ENCODE measurements at regions not wholly inside any gene's neighbourhood (a gene's known extent, or its start where the extent isn't known, plus 50 kb on each side); places are given as distances from the start of the nearest gene placed in this dataset.

- intact Hi-C loops (cut with DNase I), result no loop called here
- DNase-seq (ENCODE audit: low spot score), result no peak
Measured at GRCh38 chr12:115860619-115861018, 416.9 kb downstream of the MED13L start.

- intact Hi-C loops (cut with DNase I), result no loop called here
- no peak for DNase-seq (ENCODE audit: low spot score)
Measured at GRCh38 chr12:115859231-115859630, 418.3 kb downstream of the MED13L start.

GRCh38 chr12:115857923-115858322 is 419.6 kb downstream of the MED13L start:
- no peak for DNase-seq (ENCODE audit: low spot score)

GRCh38 chr12:115857160-115857920 is 420.2 kb downstream of the MED13L start:
- no peak for DNase-seq (ENCODE audit: low spot score)
- intact Hi-C loops (cut with DNase I), result no loop called here

More at GRCh38 chr12:115857923-115858322, 419.6 kb downstream of the MED13L start:
- intact Hi-C loops (cut with DNase I), result no loop called here

GRCh38 chr12:115852054-115852453 is 425.4 kb downstream of the MED13L start:
- intact Hi-C loops (cut with DNase I), result no loop called here
- DNase-seq (ENCODE audit: low spot score), result no peak

GRCh38 chr12:115850957-115851356 is 426.5 kb downstream of the MED13L start:
- intact Hi-C loops (cut with DNase I), result no loop called here
- DNase-seq (ENCODE audit: low spot score), result no peak

- intact Hi-C loops (cut with DNase I), result no loop called here
- DNase-seq (ENCODE audit: low spot score), result no peak
Measured at GRCh38 chr12:115849262-115849943, 428.1 kb downstream of the MED13L start.

- no peak for DNase-seq (ENCODE audit: low spot score)
- intact Hi-C loops (cut with DNase I), result no loop called here
Measured at GRCh38 chr12:115847398-115847797, 430.1 kb downstream of the MED13L start.

- intact Hi-C loops (cut with DNase I), result no loop called here
- DNase-seq (ENCODE audit: low spot score), result no peak
Measured at GRCh38 chr12:115846516-115846915, 431.0 kb downstream of the MED13L start.

GRCh38 chr12:115840159-115840558 is 437.3 kb downstream of the MED13L start:
- intact Hi-C loops (cut with DNase I), result no loop called here

GRCh38 chr12:115838952-115839351 is 438.5 kb downstream of the MED13L start:
- DNase-seq (ENCODE audit: low spot score), result no peak
- intact Hi-C loops (cut with DNase I), result no loop called here

More at GRCh38 chr12:115840159-115840558, 437.3 kb downstream of the MED13L start:
- no peak for DNase-seq (ENCODE audit: low spot score)

GRCh38 chr12:115837220-115837619 is 440.3 kb downstream of the MED13L start:
- DNase-seq (ENCODE audit: low spot score), result no peak
- intact Hi-C loops (cut with DNase I), result no loop called here

- no peak for DNase-seq (ENCODE audit: low spot score)
- intact Hi-C loops (cut with DNase I), result no loop called here
Measured at GRCh38 chr12:115835445-115835844, 442.0 kb downstream of the MED13L start.

GRCh38 chr12:115833704-115834103 is 443.8 kb downstream of the MED13L start:
- no peak for DNase-seq (ENCODE audit: low spot score)
- intact Hi-C loops (cut with DNase I), result no loop called here

GRCh38 chr12:115830633-115831032 is 446.9 kb downstream of the MED13L start:
- intact Hi-C loops (cut with DNase I), result no loop called here
- no peak for DNase-seq (ENCODE audit: low spot score)

- intact Hi-C loops (cut with DNase I), result no loop called here
- DNase-seq (ENCODE audit: low spot score), result no peak
Measured at GRCh38 chr12:115830070-115830469, 447.4 kb downstream of the MED13L start.

- intact Hi-C loops (cut with DNase I), result no loop called here
- no peak for DNase-seq (ENCODE audit: low spot score)
Measured at GRCh38 chr12:115828168-115828567, 449.3 kb downstream of the MED13L start.

- intact Hi-C loops (cut with DNase I), result no loop called here
- no peak for DNase-seq (ENCODE audit: low spot score)
Measured at GRCh38 chr12:115824936-115825602, 452.4 kb downstream of the MED13L start.

- no peak for DNase-seq (ENCODE audit: low spot score)
- intact Hi-C loops (cut with DNase I), result no loop called here
Measured at GRCh38 chr12:115823635-115824034, 453.9 kb downstream of the MED13L start.

GRCh38 chr12:115820656-115821055 is 456.8 kb downstream of the MED13L start:
- intact Hi-C loops (cut with DNase I), result no loop called here
- no peak for DNase-seq (ENCODE audit: low spot score)
